Smooth muscle cell (in vitro differentiated cells): ENCODE measurements at regions not wholly inside any gene's neighbourhood (a gene's known extent, or its start where the extent isn't known, plus 50 kb on each side); places are given as distances from the start of the nearest gene placed in this dataset.

Experiments used
- DNase-seq: peaks from one replicate; lab custom pipeline; 2025; ENCODE audit not compliant: unreplicated experiment; lab: John Stamatoyannopoulos, UW
- H2AFZ ChIP-seq: fragments of 200-600 bp; sonication (generic); 2 replicates; pipeline ENCODE4 v1.6.0; 2016; ENCODE audit warnings: antibody characterized with exemption, low read depth, mild to moderate bottlenecking
- H3F3A ChIP-seq: fragments of 200-600 bp; sonication (generic); 2 replicates; pipeline ENCODE4 v1.6.0; 2017; ENCODE audit warnings: antibody characterized with exemption, low read depth
- H3K27ac ChIP-seq: fragments of 200-600 bp; sonication (generic); 2 replicates; pipeline ENCODE4 v1.5.1; 2016; ENCODE audit warnings: low read depth, mild to moderate bottlenecking
- H3K27me3 ChIP-seq: fragments of 200-600 bp; sonication (generic); 2 replicates; pipeline ENCODE4 v1.6.1; 2016; ENCODE audit warnings: low read depth, mild to moderate bottlenecking
- H3K36me3 ChIP-seq: fragments of 200-600 bp; sonication (generic); 2 replicates; pipeline ENCODE4 v1.5.1; 2016; ENCODE audit warnings: low read depth
- H3K4me1 ChIP-seq: fragments of 200-600 bp; sonication (generic); 2 replicates; pipeline ENCODE4 v1.5.1; 2016; ENCODE audit warnings: low read depth
- H3K4me2 ChIP-seq: fragments of 200-600 bp; sonication (generic); 2 replicates; pipeline ENCODE4 v1.6.0; 2016; ENCODE audit warnings: mild to moderate bottlenecking
- H3K4me3 ChIP-seq: fragments of 200-600 bp; sonication (generic); 2 replicates; pipeline ENCODE4 v1.5.1; 2016; ENCODE audit warnings: mild to moderate bottlenecking
- H3K79me2 ChIP-seq: fragments of 200-600 bp; sonication (generic); 2 replicates; pipeline ENCODE4 v1.6.0; 2016; ENCODE audit warnings: low read depth, mild to moderate bottlenecking
- H3K9ac ChIP-seq: fragments of 200-600 bp; sonication (generic); 2 replicates; pipeline ENCODE4 v1.6.0; 2016; ENCODE audit warnings: low read depth
- H3K9me3 ChIP-seq: fragments of 200-600 bp; sonication (generic); replicated peaks from 2 replicates; pipeline ENCODE4 v1.5.1; 2016; ENCODE audit warnings: low read depth
- H4K20me1 ChIP-seq: fragments of 200-600 bp; sonication (generic); 2 replicates; pipeline ENCODE4 v1.6.0; 2016; ENCODE audit warnings: low read depth
- CTCF ChIP-seq: fragments of 200-600 bp; sonication (generic); IDR thresholded peaks from 2 replicates; pipeline ENCODE4 v1.5.1; 2017; ENCODE audit warnings: borderline replicate concordance, mild to moderate bottlenecking, antibody characterized with exemption; ENCODE audit not compliant: insufficient read depth, poor library complexity, severe bottlenecking
- WGBS: methylation state at CpG from one replicate; pipeline ENCODE4 v1.1.7; 2016; ENCODE audit warnings: low lambda C conversion rate; 5-methylcytosine and 5-hydroxymethylcytosine counted together

- Histone ChIP-seq H3K36me3 (no peaks in the 10 kb centered on the region), H3F3A (no peaks in the 10 kb centered on the region), H3K9me3 (no peaks in the 10 kb centered on the region), H2AFZ (no peak overlapping the region), H3K4me1 (peaks cover 14% of the 10 kb centered on the region), H3K27me3 (no peaks in the 10 kb centered on the region), H3K4me2 (no peak overlapping the region), H3K27ac (no peak overlapping the region), H3K4me3 (no peak overlapping the region), H4K20me1 (no peaks in the 10 kb centered on the region), H3K9ac (no peak overlapping the region), H3K79me2 (no peaks in the 10 kb centered on the region)
- DNase-seq, result no peak
- WGBS, result 94% methylated on average over 4 of the region's 4 CpGs
- TF ChIP-seq CTCF, result no peak
These were observed 484.0 kb downstream of the GADD45G start for GRCh38 chr9:90088856-90089255.

GRCh38 chr9:90090997-90091396 is 486.2 kb downstream of the GADD45G start:
- Histone ChIP-seq H3K4me2 (no peak overlapping the region), H3K9me3 (no peaks in the 10 kb centered on the region), H3F3A (no peaks in the 10 kb centered on the region), H3K79me2 (no peaks in the 10 kb centered on the region), H2AFZ (no peak overlapping the region), H3K9ac (no peak overlapping the region), H3K27me3 (no peaks in the 10 kb centered on the region), H3K27ac (no peak overlapping the region), H3K4me3 (no peak overlapping the region), H3K36me3 (no peaks in the 10 kb centered on the region), H4K20me1 (no peaks in the 10 kb centered on the region), H3K4me1 (peaks cover 6% of the 10 kb centered on the region)
- TF ChIP-seq CTCF, result no peak
- no peak for DNase-seq
- 96% methylated on average over 4 of the region's 4 CpGs for WGBS

- 91% methylated on average over 4 of the region's 4 CpGs for WGBS
These were observed 487.7 kb downstream of the GADD45G start for GRCh38 chr9:90092508-90092907.

More at GRCh38 chr9:90092508-90092907, 487.7 kb downstream of the GADD45G start:
- no peak for DNase-seq
- no peak overlapping the region for H2AFZ ChIP-seq
- H4K20me1 ChIP-seq, result no peaks in the 10 kb centered on the region
- H3K9ac ChIP-seq, result no peak overlapping the region
- H3K4me2 ChIP-seq, result no peak overlapping the region
- H3K27me3 ChIP-seq, result peaks cover 5% of the 10 kb centered on the region
- H3K4me3 ChIP-seq, result no peak overlapping the region
- no peak overlapping the region for H3K27ac ChIP-seq
- H3K9me3 ChIP-seq, result no peaks in the 10 kb centered on the region
- no peaks in the 10 kb centered on the region for H3K79me2 ChIP-seq
- TF ChIP-seq CTCF, result no peak
- H3K36me3 ChIP-seq, result no peaks in the 10 kb centered on the region
- H3K4me1 ChIP-seq, result no peaks in the 10 kb centered on the region
- H3F3A ChIP-seq, result no peaks in the 10 kb centered on the region
